HG03457 (cell line): ENCODE measurements at regions not wholly inside any gene's neighbourhood (a gene's known extent, or its start where the extent isn't known, plus 50 kb on each side); places are given as distances from the start of the nearest gene placed in this dataset.

Experiments used
- ATAC-seq: cut with Tn5 transposase; IDR thresholded peaks from one replicate; pipeline ENCODE4 v1.9.1; 2021; ENCODE audit warnings: moderate number of reproducible peaks; ENCODE audit not compliant: unreplicated experiment

GRCh38 chr9:2560180-2560579, 61.4 kb upstream of the VLDLR start:
- no peak for ATAC-seq

DNA sequence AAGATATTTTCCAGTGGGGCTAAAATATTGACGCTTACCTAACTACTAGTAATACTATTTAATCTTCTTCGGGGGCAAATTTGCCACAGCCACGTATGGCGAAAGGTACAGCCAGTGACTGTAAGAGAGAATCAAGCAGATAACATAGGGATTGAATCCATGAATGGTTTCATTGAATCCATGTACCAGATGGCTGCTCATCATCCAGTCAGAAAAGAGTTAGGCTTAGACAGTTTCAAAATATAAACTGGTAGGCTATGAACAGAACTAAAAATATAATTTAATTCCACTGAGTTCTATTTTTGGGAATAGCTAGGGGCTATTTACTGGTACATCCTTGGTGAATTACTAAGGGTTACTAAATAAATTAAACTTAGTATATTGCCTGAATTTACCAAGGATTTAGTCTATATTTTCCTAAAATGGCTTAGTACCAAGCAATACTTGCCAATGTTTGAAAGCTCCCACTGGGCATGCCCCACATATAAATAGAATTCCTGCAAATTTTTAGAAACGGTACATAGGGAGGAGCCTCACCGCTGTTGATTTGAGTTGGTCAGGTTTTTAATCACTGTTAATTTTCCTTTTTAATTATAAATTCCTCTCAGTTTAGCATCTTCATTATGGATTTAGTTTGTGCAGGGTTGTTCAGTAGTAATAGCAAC, 55.8 kb upstream of the VLDLR start:
- no peak for ATAC-seq

GRCh38 chr9:2567922-2568321, 53.7 kb upstream of the VLDLR start:
- no peak for ATAC-seq

DNA sequence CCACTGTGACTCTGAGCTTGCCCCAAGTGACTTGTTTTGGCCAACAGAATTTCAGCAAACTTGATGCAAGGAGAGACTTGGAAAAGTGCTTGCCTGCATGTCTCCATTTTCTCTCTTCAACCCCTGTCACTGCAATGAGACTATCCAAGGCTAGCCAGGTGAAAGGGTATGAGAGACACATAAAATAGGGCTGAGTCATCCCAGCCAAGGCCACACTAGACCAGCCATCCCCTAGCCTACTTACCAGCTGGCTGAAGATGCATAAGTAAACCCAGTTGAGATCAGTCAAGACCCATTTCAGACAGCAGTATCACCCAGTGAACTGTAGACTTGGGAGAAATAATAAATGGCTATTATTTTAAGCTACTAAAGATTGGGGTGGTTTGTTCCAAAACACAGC, 52.9 kb upstream of the VLDLR start:
- no peak for ATAC-seq

DNA sequence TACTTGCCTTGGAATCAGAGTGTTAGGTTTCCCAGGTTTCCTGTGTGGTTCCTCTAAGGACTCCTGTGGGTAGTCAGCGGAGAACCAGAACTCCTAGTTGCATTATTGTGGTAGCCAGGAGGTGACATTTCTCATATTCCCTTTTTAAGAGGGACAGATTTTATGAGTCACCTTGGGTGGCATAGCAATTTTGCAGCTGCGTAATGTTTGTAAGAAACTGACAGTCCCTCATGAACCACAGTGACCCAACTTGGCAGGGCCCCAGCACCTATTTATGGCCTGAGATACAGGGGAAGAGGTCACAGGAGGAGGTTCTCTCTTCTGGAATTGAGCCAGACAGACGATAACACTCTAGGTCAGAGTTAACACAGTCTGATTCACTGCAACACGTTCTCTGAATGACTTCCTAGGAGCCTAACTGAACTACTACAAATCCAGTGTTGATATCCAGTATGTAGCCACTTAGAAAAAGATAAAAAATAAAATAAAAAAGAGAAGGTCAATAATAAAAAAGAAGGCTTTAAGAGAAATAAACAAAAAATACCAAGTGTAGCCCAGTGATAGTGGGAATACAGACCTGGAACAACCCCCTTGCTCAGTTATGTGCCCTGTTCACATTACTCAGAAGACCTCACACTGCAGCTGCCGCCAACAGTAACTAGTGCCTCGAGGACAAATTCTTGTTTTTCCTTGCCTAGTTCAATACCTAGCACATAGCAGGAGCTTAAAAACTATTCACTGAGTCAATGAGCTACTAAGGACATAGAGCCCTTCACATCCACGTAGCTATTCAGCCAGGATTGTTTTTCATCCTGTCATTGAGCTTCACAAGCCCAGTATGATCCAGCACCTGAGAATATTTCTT, 50.7 kb upstream of the VLDLR start:
- peak; percentile 72 for ATAC-seq
